NCI-H524 treated with DMSO at 0.1 percent for 48 hours (cell line): ENCODE measurements at regions not wholly inside any gene's neighbourhood (a gene's known extent, or its start where the extent isn't known, plus 50 kb on each side); places are given as distances from the start of the nearest gene placed in this dataset.

Experiments used
- DNase-seq: peaks from one replicate; lab custom pipeline; 2025; lab: John Stamatoyannopoulos, UW

GRCh38 chr16:79653373-79653891, 52.9 kb upstream of the MAF start:
- DNase-seq = no peak

- DNase-seq = no peak
These were observed 50.8 kb upstream of the MAF start for GRCh38 chr16:79651363-79651762.
